ENCODE measurements at regions not wholly inside any gene's neighbourhood (a gene's known extent, or its start where the extent isn't known, plus 50 kb on each side); places are given as distances from the start of the nearest gene placed in this dataset.

- Histone ChIP-seq H4K5ac (ENCODE audit: insufficient read length, low read depth, low read length) (no peak overlapping the region), H2BK5ac (ENCODE audit: low read depth, low read length) (no peak overlapping the region), H3K56ac (replicated peaks; ENCODE audit: insufficient read length, low read depth, low read length) (no peak overlapping the region), H3K79me2 (ENCODE audit: control insufficient read depth in 1 of 2, insufficient read depth in 2 of 2, low read length in 2 of 2) (no peaks in the 10 kb centered on the region), H3K79me1 (ENCODE audit: low read depth, low read length) (no peaks in the 10 kb centered on the region), H3K9me3 (ENCODE audit: insufficient read depth in 2 of 2, low read depth in 1 of 2, low read length in 1 of 2) (no peaks in the 10 kb centered on the region), H2AK5ac (ENCODE audit: low read depth, low read length) (no peak overlapping the region), H2BK20ac (ENCODE audit: low read length) (no peak overlapping the region), H3K27ac (ENCODE audit: low read depth, low read length) (no peak overlapping the region), H3K4ac (replicated peaks; ENCODE audit: insufficient read length, low read depth, low read length) (no peak overlapping the region), H3K36me3 (ENCODE audit: control insufficient read depth in 2 of 4, insufficient read depth in 4 of 4, low read length in 3 of 4) (no peaks in the 10 kb centered on the region), H4K20me1 (replicated peaks in 1 of 2; ENCODE audit: control insufficient read depth in 1 of 2, insufficient read depth in 2 of 2, low read length in 2 of 2) (no peaks in the 10 kb centered on the region), H4K8ac (ENCODE audit: extremely low read depth, insufficient read depth, low read length) (no peak overlapping the region), H3K4me2 (ENCODE audit: insufficient read depth in 1 of 2, low read depth in 2 of 2, low read length in 2 of 2) (no peak overlapping the region), H3K14ac (ENCODE audit: insufficient read length) (no peak overlapping the region), H2BK120ac (replicated peaks; ENCODE audit: low read depth, low read length) (no peak overlapping the region), H3K23me2 (ENCODE audit: low read depth, low read length) (no peaks in the 10 kb centered on the region; the same call in 1 of the 2 replicates), H3K18ac (ENCODE audit: extremely low read depth, low read length) (no peak overlapping the region), H2BK12ac (ENCODE audit: low read depth, low read length) (no peak overlapping the region; the same call in 1 of the 2 replicates), H3K4me1 (replicated peaks in 1 of 4; ENCODE audit: control insufficient read depth in 3 of 4, insufficient read depth in 4 of 4, low read length in 3 of 4) (peaks cover 0 to 2% (median 0%) of the 10 kb centered on the region in 4 experiments; a peak in 1 of 7 replicates), H3K9ac (replicated peaks in 1 of 4; ENCODE audit: extremely low read depth in 1 of 4, low read depth in 3 of 4, low read length in 3 of 4) (no peak overlapping the region), H3K27me3 (replicated peaks in 1 of 4; ENCODE audit: control insufficient read depth in 3 of 4, extremely low read depth in 1 of 4, insufficient read depth in 3 of 4, low read length in 3 of 4) (no peaks in the 10 kb centered on the region), H2BK15ac (ENCODE audit: low read length) (no peak overlapping the region), H3K4me3 (ENCODE audit: extremely low read depth in 1 of 4, insufficient read depth in 2 of 4, low read depth in 3 of 4, low read length in 4 of 4) (no peak overlapping the region), H3K23ac (ENCODE audit: insufficient read length) (no peak overlapping the region), H2AFZ (ENCODE audit: low read length) (peak overlapping the region; percentile 36; the same call in 1 of the 2 replicates), H4K91ac (replicated peaks; ENCODE audit: insufficient read length, low read length) (no peak overlapping the region)
- WGBS, 2 experiments (ENCODE audit: extremely low coverage in 1 of 2, insufficient coverage in 1 of 2, insufficient read length in 1 of 2, insufficient replicate concordance in 2 of 2, low coverage in 1 of 2, low lambda C conversion rate in 2 of 2, missing lambda C conversion rate in 1 of 2), result 92% methylated on average over 8 of the region's 8 CpGs; no CpG with 5 or more reads in 1 of the 2 experiments
- CTCF ChIA-PET (ENCODE audit: partially characterized antibody), result interaction anchor here (1.3 to 1.6 kb wide), 3 partner anchors 15 to 66 kb away, joined by 3 to 5 read pairs (median 4); no protein-coding TSS in a partner anchor
- TF ChIP-seq JUND (IDR thresholded peaks at IDR 0.05; ENCODE audit: low read length), result peak; percentile 57; the same call in 1 of the 2 replicates
- no peak for TF ChIP-seq SIN3A (conservative IDR thresholded peaks at IDR 0.05 in 1 of 2, IDR thresholded peaks at IDR 0.05 in 1 of 2; ENCODE audit: low read depth in 1 of 2, low read length in 2 of 2)
- no peak for TF ChIP-seq PHF8 (conservative IDR thresholded peaks at IDR 0.05; ENCODE audit: low read depth, low read length)
- no peak for TF ChIP-seq TEAD4 (IDR thresholded peaks at IDR 0.05; ENCODE audit: low read depth, low read length)
- TF ChIP-seq MAFK (IDR thresholded peaks at IDR 0.05; ENCODE audit: low read depth, low read length), result peak; percentile 92
- TF ChIP-seq BACH1 (IDR thresholded peaks at IDR 0.05; ENCODE audit: low read length), result peak; percentile 98
- DNase-seq (ENCODE audit: low read depth in 1 of 2, low spot score in 2 of 2), result no peak
- FAIRE-seq, result peak; percentile 39
- POLR2A ChIA-PET (ENCODE audit: partially characterized antibody), result interaction anchor here (1.2 kb wide), 1 partner anchor 13 kb away, joined by 3 read pairs; no protein-coding TSS in a partner anchor
Observed at GRCh38 chr18:60053747-60054304, 154.0 kb downstream of the PMAIP1 start.

All from H1 (cell line).